Mucosa of gallbladder (tissue), 1 donor: ENCODE measurements at regions not wholly inside any gene's neighbourhood (a gene's known extent, or its start where the extent isn't known, plus 50 kb on each side); places are given as distances from the start of the nearest gene placed in this dataset.
"Not testable (repeated sequence)": the region's sequence is repeated elsewhere in the genome, so short reads cannot be mapped to it uniquely, and the experiment has no call there.

Source experiments
- DNase-seq: peaks from one replicate; pipeline ENCODE4 v3.0.0-alpha.2; 2020; ENCODE audit warnings: low spot score
- donor health status: DM: no; HTN: no; CAD: no.

DNA sequence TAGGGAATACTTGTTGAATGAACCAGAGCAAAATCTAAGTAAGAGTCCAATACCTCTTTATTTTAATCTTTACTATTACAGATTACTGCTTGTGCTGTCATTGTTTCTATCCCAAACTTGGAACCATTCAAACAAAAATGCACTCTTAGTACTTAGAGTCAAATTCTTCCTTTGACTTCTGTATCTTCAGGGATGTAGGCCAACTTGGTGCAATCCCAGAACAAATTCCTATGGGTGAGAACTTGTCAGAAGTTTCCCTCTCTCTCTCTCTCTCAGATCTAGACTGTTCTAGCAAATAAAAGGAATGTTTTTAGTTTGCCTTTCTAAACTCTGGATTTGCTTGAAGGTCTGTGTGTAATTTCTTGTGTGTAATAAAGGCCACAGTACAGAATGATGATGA lies 329.0 kb upstream of the TMTC4 start:
- no peak for DNase-seq

DNA sequence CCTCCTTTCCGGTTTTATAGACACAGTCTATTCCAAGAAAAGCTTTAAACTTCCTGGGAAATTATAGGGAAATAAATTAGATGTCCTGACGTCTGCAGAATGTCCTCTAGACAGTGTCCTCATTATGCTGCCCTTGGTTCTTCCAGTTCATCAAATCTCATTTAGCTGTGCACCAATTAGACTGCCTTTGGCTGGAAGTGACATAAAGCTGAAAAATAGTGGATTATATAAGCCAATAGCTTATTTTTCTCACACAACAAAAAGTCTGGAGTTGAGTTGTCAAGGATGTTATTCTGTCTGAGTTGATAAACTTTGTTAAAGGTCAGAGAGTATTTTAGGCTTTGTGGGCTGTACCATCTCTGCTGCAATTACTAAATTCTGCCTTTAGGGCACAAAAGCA lies 314.8 kb upstream of the TMTC4 start:
- DNase-seq: no peak

DNA sequence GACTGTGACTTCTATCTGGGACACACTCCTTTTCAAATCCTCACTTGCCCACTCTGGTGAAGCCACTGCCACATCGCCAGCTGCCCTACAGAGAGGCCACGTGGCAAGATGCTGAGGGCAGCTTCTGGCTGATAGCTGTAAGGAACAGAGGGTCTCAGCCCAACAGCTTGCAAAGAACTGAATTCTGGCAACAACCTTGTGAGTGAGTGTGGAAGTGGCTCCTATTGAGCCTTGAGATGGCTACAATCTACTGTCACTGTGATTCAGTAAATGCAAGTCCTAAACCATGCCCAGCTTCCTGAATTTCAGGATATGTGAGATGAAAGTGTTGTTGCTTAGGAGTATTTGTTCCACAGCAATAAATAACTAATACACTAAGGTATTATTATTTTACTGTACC lies 314.3 kb upstream of the TMTC4 start:
- no peak for DNase-seq

DNA sequence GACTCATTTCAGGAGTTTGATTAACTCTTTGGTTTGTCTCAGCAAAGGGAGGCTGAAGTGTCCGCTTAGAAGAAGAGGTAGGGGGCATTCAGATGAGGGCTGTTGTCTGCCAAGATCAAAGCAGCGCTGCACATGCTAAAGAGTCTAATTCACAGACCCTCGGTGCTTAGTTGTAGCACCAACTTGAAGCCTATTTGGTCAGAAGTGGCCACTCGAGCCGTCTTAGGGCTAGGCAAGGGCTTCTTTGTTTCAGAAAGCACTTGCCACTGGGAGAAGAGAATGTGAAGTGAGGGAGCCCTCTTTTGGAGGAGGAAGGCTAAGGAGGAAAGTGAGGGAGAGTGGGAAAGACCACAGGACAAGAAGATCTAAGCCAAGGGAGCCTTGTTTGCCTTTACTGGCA lies 313.4 kb upstream of the TMTC4 start:
- no peak for DNase-seq

DNA sequence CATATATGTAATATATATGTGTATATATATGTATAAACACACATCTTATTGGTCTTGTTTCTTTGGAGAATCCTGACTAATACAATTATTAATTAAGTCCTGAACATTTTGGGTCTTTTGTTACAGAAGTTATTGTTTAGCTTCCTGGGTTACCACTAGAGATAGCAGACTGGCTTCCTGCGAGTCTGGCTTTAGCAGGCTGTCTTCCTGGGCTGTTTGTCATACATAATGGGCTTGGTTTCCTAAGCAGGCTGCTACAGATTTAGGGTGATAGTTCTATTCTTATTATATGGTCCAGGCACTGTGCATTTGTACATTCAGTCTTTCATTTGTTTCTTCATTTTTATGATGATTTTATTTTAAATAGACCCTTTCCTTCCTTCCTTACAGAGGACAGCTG lies 312.0 kb upstream of the TMTC4 start:
- no peak for DNase-seq

DNA sequence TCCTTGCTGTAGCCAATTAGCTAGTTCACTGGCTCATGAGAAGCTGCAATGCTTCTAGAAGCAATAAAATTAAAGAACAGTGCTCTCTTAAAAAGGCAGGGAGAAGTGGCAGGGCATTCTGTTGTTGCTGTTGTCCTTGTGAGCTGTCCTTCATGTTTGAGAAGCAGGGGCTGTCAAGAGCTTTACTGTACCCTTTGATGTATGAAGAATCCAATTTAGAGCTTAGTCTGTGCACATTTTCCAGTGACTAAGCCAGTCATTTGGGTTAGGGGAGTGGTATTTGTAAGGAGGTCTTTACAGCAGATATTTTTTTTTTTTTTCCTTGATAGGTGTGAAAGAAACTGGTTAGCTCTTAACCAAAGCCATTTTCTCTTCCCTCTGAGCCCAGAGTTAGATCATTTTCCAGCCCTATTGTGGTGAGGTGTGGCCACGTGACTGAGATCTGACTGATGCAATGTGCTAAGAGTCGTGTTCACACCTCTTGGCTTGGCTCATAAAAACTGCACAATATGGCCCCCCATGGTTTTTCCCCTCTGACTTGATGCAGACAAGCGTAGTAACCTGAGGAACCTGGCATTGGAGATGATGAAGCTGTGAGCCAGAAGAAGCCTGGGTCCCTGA lies 309.6 kb upstream of the TMTC4 start:
- no peak for DNase-seq

DNA sequence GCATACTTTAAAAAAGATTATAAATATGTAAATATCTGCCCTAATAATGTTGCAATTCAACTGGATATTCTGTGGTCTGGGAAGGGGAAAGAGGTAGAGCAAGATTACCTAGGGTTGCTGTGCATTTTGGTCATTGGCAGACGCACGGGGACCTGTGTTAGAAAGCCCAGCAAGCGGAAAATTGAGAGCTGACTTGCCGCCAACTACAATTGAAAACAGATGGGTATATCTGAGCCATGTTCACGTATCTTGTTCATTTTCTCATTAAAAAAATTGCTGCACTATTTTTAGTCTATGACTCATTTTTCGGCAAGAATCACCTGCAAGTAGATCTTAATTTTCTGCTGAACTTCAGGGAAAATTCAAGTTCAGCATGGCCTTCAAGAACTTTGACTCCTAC lies 308.5 kb upstream of the TMTC4 start:
- no peak for DNase-seq

DNA sequence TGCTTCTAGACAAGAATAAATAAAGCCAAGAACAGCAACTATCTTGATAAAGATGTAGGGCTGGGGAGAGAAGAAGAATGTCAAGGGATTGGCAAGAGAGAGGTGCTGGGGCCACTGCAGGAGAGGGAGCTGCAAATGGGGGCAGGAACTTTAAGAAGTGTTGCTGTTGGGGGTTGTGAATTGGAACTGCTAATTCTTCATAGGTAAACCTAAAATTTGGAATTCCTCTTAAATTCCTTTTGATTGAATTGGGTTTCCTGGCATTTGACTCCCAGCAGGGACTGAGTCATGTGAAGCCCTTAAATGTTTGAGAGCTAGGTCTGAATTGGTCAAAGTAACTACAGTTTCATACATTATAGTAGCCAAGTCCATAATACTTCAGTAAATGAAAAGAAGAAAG lies 305.6 kb upstream of the TMTC4 start:
- DNase-seq: no peak

DNA sequence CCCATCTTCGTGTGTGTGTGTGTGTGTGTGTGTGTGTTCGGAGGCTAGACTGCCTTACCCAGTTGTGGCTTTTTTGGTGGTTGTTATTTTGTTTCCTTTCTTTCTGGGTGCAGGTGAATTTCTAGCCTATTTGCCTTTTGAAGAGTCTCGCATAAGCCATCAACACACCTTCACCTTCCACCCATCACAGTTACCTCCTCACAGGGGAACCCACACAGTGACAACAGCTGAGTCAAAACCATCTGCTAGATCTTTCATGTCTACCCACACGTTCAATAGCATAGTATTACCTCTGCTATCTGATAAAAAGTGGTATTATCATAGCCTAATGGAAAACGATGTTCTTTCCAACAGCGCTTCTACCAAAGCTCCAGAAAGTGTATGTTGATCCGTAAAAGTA lies 303.2 kb upstream of the TMTC4 start:
- DNase-seq: no peak

DNA sequence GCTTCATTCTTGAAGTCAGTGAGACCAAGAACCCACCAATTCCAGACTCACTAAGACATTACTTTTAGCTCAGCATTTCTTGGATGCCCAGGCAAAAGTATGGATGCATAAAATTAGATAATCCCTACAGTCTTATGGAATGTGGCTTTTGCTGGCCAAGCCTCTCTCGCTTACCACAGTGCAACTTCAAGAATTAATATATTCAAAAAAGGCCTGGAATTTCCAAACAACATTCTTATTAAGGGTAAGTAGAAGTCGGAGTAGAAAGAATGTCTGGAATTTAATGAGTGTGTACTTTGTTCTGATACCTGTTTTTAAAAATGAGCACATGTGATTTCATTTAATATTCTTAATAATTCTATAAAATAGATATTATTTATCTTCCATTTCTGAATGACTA lies 302.4 kb upstream of the TMTC4 start:
- DNase-seq: no peak

DNA sequence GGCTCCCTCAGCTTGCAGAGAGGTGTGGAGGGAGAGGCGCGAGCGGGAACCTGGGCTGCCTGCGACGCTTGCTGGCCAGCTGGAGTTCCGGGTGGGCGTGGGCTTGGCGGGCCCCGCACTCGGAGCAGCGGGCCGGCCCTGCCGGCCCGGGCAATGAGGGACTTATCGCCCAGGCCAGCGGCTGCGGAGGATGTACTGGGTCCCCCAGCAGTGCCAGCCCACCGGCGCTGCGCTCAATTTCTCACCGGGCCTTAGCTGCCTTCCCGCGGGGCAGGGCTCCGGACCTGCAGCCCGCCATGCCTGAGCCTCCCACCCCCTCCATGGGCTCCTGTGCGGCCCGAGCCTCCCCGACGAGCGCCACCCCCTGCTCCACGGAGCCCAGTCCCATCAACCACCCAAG lies 301.1 kb upstream of the TMTC4 start:
- DNase-seq: not testable (repeated sequence)

DNA sequence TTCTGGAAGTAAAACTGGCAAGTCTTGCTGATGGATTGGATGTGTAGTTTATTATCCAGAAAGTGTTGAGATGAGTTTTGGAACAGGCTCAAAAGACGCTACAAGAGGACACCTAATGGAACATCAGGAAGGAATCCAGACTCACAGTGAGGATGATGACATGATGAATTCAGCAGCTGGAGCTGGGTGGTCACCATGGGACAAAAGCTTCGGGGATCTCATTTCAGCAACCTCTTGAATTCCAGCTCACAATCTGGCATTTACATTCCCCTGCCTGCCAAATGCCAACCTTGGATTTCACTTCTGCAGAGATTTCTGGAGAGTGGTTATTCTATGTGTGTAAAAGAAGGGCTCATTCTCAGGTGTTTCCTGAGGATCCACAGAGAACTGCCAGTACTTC lies 288.0 kb upstream of the TMTC4 start:
- no peak for DNase-seq

DNA sequence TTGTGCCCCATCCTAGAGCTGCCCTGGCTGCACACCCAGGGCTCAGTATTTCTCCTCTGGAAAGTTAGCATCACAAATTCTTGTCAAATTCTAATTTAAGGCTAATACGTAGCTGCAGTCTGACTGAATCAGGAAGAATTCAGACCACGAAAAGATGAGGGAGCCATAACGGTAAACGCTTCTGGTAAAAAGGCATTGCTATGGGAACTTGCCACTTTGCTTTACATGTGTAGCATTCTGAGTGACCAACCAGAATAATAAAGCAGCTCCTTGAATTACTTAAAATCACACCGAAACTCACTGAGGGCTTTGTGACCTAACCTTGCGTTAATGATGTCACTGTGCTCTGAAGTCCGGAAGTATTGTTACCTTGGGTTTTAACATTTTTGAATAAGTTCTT lies 286.6 kb upstream of the TMTC4 start:
- no peak for DNase-seq

DNA sequence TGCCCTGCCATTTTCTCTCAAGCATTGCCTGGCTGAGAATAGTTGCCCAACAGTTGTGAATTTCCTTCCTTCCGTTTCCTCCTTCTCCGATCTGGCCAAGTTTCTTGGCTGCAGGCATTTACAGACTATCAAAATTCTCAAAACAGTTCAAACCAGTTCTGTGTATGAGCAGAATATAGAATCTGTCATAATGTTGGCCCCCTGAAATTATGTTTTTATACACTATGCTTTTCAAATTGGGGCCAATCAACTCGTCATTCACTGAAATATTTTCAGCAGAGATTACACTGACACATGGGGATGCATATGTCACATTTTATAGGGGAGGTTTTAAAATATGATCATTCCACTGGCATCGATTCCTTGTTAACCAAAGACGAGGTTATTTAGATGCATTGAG lies 284.2 kb upstream of the TMTC4 start:
- DNase-seq: no peak

DNA sequence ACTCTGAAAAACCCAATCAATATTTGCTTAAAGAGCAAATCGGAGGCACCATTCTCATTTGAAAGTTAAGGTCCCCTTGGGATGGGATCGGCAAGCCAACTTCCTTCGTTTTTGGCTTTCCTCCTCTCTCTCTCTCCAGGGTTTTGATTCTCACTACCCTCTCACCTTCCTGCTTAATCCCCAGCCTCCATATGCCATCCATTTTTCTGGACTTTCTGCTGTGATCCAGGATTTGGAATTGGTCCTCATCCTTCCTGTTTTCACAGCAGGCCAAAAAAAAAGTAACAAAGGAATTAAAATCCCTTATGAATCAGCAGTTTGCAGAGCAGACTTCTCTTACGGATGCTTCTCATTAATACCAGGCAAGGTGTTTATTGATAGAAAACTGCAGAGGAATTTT lies 283.1 kb upstream of the TMTC4 start:
- DNase-seq: no peak

DNA sequence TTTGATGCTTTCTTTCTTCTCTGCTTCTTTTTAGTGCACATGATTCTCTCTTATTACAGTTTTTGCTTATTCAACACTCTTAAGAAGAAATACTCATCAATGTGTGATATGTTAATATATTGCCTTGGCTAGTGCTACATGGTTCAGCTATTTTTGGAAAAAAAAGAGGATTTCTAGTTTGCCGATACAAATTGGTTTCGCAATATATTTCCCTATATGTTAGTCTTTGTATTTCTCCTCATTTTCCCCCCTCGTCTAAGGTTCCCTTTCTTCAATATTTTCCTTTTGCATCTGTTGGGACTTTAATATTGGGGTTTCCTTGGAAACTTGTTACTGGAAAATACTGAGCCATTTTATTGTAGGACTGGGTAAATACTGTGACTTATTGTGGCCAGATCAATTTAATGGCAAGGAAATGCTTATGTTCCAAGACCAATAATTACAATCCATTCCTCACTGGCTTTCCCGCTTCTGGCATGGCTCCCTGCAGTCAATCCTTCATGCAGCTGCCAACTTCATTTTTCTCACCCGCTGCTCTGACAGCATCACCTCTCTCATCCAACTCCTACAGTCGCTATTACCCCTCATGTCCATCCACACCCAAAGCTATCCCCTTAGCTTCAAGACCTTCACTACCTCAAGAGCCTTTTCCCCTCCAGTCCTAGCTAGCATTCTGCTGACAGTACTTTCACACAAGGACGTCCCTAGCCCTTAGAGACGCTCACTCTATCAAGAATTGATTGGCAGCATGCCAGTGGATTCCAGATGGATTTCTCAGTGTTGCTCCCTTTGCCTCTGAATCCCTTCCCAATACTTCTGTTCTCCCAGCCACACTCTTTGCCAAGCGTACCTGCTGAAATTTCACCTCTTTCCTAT lies 280.1 kb upstream of the TMTC4 start:
- DNase-seq: no peak

DNA sequence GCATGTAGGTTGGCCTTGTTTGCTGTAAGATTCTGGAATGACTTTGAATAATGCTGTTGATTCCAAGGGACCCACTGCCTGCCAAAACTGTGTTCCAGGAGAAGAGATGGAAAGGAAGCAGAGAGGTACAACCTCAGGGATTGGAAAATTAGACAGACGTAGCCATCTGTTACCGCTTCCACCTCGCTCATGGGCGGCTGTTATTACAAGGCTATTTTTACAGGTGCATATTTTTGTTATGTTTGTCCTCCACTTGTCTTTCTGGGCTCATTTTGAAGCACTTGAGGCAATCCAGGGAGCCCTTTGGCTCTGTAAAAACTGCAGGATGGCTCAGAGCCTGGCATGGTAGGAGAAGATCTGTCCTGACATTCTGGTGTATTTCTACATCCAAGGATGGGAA lies 276.4 kb upstream of the TMTC4 start:
- no peak for DNase-seq

DNA sequence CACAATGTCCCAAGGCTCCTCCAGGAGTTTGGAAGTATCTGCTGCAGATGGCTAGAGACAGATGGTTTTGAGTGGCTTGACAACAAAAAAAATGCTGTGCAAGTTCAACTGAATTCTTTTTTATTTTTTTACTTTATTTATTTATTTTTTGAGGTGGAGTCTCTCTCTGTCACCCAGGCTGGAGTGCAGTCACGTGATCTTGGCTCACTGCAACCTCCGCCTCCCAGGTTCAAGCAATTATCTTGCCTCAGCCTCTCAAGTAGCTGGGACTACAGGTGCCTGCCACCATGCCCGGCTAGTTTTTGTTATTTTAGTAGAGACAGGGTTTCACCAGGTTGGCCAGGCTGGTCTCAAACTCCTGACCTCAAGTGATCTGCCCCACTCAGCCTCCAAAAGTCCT lies 274.3 kb upstream of the TMTC4 start:
- DNase-seq: not testable (repeated sequence)

DNA sequence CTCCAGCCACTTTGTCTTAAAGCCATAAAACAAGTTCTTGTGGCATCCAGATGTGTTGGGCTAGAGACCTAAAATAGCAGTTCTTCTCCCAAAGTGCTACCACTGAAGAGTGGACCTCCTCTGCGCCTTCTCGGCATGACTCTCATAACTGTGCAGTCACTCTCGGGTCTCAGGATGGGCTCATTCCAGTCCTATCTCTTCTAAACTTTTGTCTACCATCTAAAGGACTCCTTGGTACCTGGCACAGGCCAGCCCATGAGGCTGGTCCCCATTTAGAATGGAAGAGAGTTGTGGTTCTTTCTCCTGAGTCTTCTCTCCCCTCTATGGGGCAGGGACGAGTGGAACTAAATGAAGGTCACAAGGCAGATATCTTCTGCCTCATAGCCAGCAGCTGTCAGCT lies 272.0 kb upstream of the TMTC4 start:
- DNase-seq: no peak

DNA sequence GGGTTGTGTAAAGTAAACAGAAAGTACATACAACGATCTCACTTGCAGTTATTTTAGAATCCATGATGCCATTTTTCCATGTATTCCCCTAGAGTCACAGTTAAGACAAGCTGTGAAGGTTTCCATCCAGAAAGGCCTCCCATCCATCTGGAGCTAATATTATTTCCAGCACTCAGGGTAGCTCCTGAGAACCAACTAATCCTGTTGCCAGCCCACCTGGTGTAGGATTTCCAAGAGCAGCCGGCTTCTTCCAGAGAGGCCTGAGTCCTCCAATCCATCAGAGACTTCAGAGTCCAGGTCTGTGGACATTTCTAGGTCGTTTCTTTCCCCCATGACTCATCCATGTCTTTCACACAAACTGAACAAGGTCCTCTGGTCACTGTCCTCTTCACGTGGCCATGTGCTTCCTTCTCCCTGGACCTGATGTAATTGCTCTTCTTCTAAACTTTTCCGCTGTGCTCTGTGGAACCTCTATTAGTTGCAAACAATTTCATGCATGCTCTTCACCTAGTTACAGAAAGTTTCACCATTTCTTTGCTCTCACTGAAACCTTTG lies 270.3 kb upstream of the TMTC4 start:
- DNase-seq: no peak

DNA sequence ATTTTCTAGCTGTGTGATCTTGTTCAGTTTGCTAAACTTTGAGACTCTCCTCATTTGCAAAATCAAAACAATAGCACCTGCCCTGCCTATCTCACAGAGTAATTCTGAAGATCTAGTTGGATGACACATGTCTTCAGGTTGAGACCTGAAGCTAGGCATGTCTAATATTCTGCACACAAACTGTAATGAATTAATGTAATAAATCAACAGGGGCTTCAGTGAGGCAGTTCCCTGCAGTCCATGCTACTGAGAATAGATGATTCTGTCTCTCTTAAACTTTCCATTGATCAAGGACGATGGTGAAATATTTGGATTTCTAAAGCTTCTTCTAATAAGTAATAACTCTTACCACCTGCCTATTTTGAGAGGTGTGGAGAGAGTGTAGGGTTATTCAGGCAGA lies 268.1 kb upstream of the TMTC4 start:
- no peak for DNase-seq

DNA sequence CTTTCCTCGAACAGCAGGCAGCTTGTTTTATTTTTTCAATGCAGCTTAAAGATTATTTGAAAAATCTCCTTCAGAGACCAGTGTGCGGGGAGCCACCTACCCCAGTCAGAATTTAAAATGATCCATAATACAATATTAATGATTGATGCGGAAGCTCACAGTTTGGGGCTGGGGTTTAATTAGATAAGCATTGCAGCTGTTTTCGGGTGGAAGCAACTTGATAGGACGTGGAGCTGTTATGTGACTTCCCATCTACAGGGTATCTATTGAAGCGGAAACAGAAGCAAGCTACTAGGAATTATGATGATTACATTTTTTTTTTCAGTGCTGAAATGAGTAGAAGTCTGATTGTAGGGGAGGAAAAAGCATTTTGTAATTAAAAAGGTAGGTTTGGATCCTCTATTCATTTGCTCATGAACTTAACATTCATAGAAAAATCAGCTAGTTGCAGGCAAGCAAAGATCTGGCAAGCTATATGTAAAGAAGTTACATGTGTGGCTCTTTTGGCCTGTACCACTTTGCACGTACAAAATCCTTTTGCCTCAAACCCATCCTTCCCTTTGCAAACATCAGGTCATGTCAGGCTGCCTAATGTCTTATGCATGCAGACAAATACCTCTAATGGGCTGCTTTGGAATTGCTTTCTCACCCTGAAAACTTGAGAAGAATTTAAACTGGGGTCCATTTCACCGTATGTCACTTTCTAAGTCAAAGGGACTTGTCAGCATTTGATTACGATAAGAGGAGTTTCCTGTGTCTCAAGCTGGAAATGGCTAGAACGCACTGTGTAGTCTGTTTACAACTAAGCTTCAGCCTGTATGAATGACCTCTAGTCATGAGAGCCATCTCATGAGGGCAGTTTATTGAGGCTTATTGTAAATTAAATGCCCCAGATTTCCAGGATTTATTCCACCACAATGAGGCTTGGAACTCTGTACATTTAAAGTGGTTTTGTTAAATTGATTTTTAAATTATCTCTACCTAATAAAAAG lies 267.1 kb upstream of the TMTC4 start:
- DNase-seq: no peak
